WTC11 (cell line): ENCODE measurements at regions not wholly inside any gene's neighbourhood (a gene's known extent, or its start where the extent isn't known, plus 50 kb on each side); places are given as distances from the start of the nearest gene placed in this dataset.

Experiments
- ATAC-seq: fragments of 200-7000 bp; cut with Tn5 transposase; 2 replicates; pipeline ENCODE4 v1.10.0; 2021; ENCODE audit warnings: mild to moderate bottlenecking, moderate library complexity
- CTCF ChIA-PET: fragments of 300-600 bp; sonication (Branson Sonifier 250); formaldehyde crosslinking; loops from one replicate; lab custom pipeline; 2021; ENCODE audit warnings: antibody characterized with exemption; lab: Charles Lee
- POLR2A ChIA-PET: fragments of 350-600 bp; sonication (Branson Sonifier 250); formaldehyde crosslinking; loops from one replicate; lab custom pipeline; 2021; ENCODE audit warnings: antibody characterized with exemption; lab: Charles Lee
- DNase-seq: peaks from one replicate; pipeline ENCODE4 v3.0.0; 2021; ENCODE audit warnings: low spot score
- H3K27ac Mint-ChIP-seq: 2 replicates; pipeline ENCODE4 v1.8.0; 2021; ENCODE audit warnings: mixed read lengths
- H3K27me3 Mint-ChIP-seq: 2 replicates; pipeline ENCODE4 v1.8.0; 2021; ENCODE audit warnings: low read depth, mild to moderate bottlenecking, moderate library complexity, mixed read lengths
- H3K36me3 Mint-ChIP-seq: 2 replicates; pipeline ENCODE4 v1.8.0; 2021; ENCODE audit warnings: mixed read lengths
- H3K4me1 Mint-ChIP-seq: 2 replicates; pipeline ENCODE4 v1.8.0; 2022; ENCODE audit warnings: mixed read lengths
- H3K4me3 Mint-ChIP-seq: 2 replicates; pipeline ENCODE4 v1.8.0; 2021; ENCODE audit warnings: mild to moderate bottlenecking, moderate library complexity, mixed read lengths
- H3K9me3 Mint-ChIP-seq: 2 replicates; pipeline ENCODE4 v1.8.0; 2021; ENCODE audit warnings: mixed read lengths
- CBFB ChIP-seq: sonication (generic); formaldehyde crosslinking; IDR thresholded peaks from 2 replicates; pipeline ENCODE4 v1.8.1; 2022; ENCODE audit warnings: mild to moderate bottlenecking, low read depth, missing genetic modification reagents
- ELF4 ChIP-seq: sonication (generic); formaldehyde crosslinking; IDR thresholded peaks from 2 replicates; pipeline ENCODE4 v1.8.1; 2022; ENCODE audit warnings: low read depth, mild to moderate bottlenecking, moderate library complexity, missing genetic modification reagents
- FOXK1 ChIP-seq: sonication (generic); formaldehyde crosslinking; IDR thresholded peaks from 2 replicates; pipeline ENCODE4 v1.8.0; 2022; ENCODE audit warnings: mild to moderate bottlenecking, moderate library complexity, missing genetic modification reagents
- GRHL2 ChIP-seq: fragments of 250-450 bp; sonication (Bioruptor Pico); IDR thresholded peaks from 2 replicates; pipeline ENCODE4 v1.8.0; 2022; ENCODE audit warnings: mild to moderate bottlenecking, moderate library complexity; ENCODE audit not compliant: insufficient replicate concordance, severe bottlenecking
- HMGA2 ChIP-seq: fragments of 250-450 bp; sonication (Bioruptor Pico); IDR thresholded peaks from 2 replicates; pipeline ENCODE4 v1.4.0; 2021; ENCODE audit warnings: mild to moderate bottlenecking, moderate library complexity
- IRF2 ChIP-seq: sonication (generic); formaldehyde crosslinking; IDR thresholded peaks from 2 replicates; pipeline ENCODE4 v1.8.0; 2022; ENCODE audit warnings: low read depth, missing genetic modification reagents, borderline replicate concordance
- NR2C2 ChIP-seq: sonication (generic); formaldehyde crosslinking; IDR thresholded peaks from 2 replicates; pipeline ENCODE4 v1.8.0; 2022; ENCODE audit warnings: mild to moderate bottlenecking, missing genetic modification reagents
- OVOL2 ChIP-seq: fragments of 250-450 bp; sonication (Bioruptor Pico); IDR thresholded peaks from 2 replicates; pipeline ENCODE4 v1.9.0; 2021; ENCODE audit warnings: mild to moderate bottlenecking, borderline replicate concordance
- SP1 ChIP-seq: sonication (generic); formaldehyde crosslinking; conservative IDR thresholded peaks from 2 replicates; pipeline ENCODE4 v1.8.1; 2022; ENCODE audit warnings: missing genetic modification reagents
- ZNF121 ChIP-seq: sonication (generic); formaldehyde crosslinking; IDR thresholded peaks from 2 replicates; pipeline ENCODE4 v1.8.0; 2023; ENCODE audit warnings: missing genetic modification reagents
- ZNF317 ChIP-seq: sonication (generic); formaldehyde crosslinking; IDR thresholded peaks from 2 replicates; pipeline ENCODE4 v1.8.1; 2023; ENCODE audit warnings: low read depth, mild to moderate bottlenecking, moderate library complexity, missing genetic modification reagents, borderline replicate concordance
- ZNF416 ChIP-seq: fragments of 250-450 bp; sonication (Bioruptor Pico); IDR thresholded peaks from 2 replicates; pipeline ENCODE4 v1.9.0; 2021; ENCODE audit warnings: mild to moderate bottlenecking, inconsistent platforms
- ZNF671 ChIP-seq: fragments of 250-450 bp; sonication (Bioruptor Pico); IDR thresholded peaks from 2 replicates; pipeline ENCODE4 v1.8.0; 2021; ENCODE audit warnings: mild to moderate bottlenecking
- TF ChIP-seq, protein P1 (sequence below): sonication (generic); formaldehyde crosslinking; IDR thresholded peaks from 2 replicates; pipeline ENCODE4 v1.8.1; 2023; ENCODE audit warnings: mild to moderate bottlenecking, missing genetic modification reagents, moderate library complexity
- TF ChIP-seq, protein P2 (sequence below): sonication (generic); formaldehyde crosslinking; IDR thresholded peaks from 2 replicates; pipeline ENCODE4 v1.8.1; 2022; ENCODE audit warnings: low read depth, mild to moderate bottlenecking, moderate library complexity, missing genetic modification reagents, borderline replicate concordance
- TF ChIP-seq, protein P3 (sequence below): sonication (generic); formaldehyde crosslinking; IDR thresholded peaks from 2 replicates; pipeline ENCODE4 v1.8.1; 2022; ENCODE audit warnings: low read depth, missing genetic modification reagents, borderline replicate concordance
- TF ChIP-seq, protein P4 (sequence below): fragments of 250-450 bp; sonication (Bioruptor Pico); IDR thresholded peaks from 2 replicates; pipeline ENCODE4 v1.9.0; 2021; ENCODE audit warnings: mild to moderate bottlenecking
- TF ChIP-seq, protein P5 (sequence below): sonication (generic); formaldehyde crosslinking; IDR thresholded peaks from 2 replicates; pipeline ENCODE4 v1.8.1; 2023; ENCODE audit warnings: mild to moderate bottlenecking, moderate library complexity, missing genetic modification reagents
- TF ChIP-seq, protein P6 (sequence below): fragments of 250-450 bp; sonication (Bioruptor Pico); IDR thresholded peaks from 2 replicates; pipeline ENCODE4 v1.9.0; 2021; ENCODE audit warnings: mild to moderate bottlenecking, borderline replicate concordance
- TF ChIP-seq, protein P7 (sequence below): sonication (generic); formaldehyde crosslinking; conservative IDR thresholded peaks from 2 replicates; pipeline ENCODE4 v1.8.1; 2022; ENCODE audit warnings: mild to moderate bottlenecking, missing genetic modification reagents

DNA sequence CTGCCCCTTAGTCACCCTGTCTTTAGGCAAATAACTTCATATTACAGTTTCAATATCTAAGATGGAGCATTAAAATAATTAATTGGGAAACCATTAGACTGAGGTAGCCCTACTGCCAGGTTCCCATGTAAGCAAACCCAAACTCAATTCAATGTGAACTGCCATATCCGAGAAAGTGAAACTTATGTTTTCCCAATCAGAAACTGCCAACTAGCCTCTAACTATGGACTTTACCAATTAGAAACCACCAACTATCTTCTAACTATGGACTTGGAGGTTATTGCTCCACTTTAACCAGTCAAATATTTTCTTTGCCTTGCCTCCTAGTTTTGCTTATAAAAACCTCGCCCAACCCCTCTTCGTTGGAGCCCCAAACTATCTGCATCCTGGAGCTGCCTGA lies 218.5 kb downstream of the ENC1 start (continued):
- TF ChIP-seq, protein P1, sequence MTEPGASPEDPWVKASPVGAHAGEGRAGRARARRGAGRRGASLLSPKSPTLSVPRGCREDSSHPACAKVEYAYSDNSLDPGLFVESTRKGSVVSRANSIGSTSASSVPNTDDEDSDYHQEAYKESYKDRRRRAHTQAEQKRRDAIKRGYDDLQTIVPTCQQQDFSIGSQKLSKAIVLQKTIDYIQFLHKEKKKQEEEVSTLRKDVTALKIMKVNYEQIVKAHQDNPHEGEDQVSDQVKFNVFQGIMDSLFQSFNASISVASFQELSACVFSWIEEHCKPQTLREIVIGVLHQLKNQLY (CRISPR knock-in tag), result no peak
- TF ChIP-seq ZNF416 (CRISPR knock-in tag) (no peak), ZNF317 (no peak), GRHL2 (CRISPR knock-in tag) (no peak), HMGA2 (CRISPR knock-in tag) (no peak), SP1 (CRISPR knock-in tag) (no peak), OVOL2 (CRISPR knock-in tag) (no peak), CBFB (CRISPR knock-in tag) (no peak), ZNF671 (CRISPR knock-in tag) (no peak)
- TF ChIP-seq, protein P2, sequence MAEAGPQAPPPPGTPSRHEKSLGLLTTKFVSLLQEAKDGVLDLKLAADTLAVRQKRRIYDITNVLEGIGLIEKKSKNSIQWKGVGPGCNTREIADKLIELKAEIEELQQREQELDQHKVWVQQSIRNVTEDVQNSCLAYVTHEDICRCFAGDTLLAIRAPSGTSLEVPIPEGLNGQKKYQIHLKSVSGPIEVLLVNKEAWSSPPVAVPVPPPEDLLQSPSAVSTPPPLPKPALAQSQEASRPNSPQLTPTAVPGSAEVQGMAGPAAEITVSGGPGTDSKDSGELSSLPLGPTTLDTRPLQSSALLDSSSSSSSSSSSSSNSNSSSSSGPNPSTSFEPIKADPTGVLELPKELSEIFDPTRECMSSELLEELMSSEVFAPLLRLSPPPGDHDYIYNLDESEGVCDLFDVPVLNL (CRISPR knock-in tag), result no peak
- TF ChIP-seq, protein P3, sequence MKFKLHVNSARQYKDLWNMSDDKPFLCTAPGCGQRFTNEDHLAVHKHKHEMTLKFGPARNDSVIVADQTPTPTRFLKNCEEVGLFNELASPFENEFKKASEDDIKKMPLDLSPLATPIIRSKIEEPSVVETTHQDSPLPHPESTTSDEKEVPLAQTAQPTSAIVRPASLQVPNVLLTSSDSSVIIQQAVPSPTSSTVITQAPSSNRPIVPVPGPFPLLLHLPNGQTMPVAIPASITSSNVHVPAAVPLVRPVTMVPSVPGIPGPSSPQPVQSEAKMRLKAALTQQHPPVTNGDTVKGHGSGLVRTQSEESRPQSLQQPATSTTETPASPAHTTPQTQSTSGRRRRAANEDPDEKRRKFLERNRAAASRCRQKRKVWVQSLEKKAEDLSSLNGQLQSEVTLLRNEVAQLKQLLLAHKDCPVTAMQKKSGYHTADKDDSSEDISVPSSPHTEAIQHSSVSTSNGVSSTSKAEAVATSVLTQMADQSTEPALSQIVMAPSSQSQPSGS (CRISPR knock-in tag), result no peak

DNA sequence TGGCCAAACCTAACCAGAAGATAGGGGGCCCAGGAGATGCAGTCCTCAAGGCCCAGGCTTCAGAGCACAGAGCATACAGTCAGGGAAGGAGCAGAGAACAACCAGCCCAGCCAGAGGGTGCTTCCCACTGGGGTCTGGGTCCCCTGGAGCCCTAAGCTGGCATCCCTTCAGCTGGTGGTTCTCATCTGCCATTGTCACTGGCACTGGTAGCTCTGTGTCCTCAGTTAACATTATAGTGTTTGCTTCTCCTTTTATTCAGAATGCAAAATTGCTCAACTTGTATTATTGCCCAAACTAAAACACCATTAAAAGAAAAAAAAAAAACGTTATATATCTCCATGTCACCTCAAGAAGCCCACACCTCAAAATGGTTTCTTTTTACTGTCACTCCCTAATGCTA lies 219.2 kb downstream of the ENC1 start:
- Mint-ChIP-seq H3K9me3 (no peaks in the 10 kb centered on the region), H3K4me3 (no peak overlapping the region), H3K36me3 (no peaks in the 10 kb centered on the region), H3K4me1 (no peaks in the 10 kb centered on the region), H3K27ac (no peak overlapping the region), H3K27me3 (no peaks in the 10 kb centered on the region)
- ATAC-seq (no peak), DNase-seq (no peak)
- CTCF ChIA-PET, result no interaction called here
- POLR2A ChIA-PET, result no interaction called here
- TF ChIP-seq FOXK1 (CRISPR knock-in tag) (no peak), IRF2 (CRISPR knock-in tag) (no peak), ELF4 (CRISPR knock-in tag) (no peak)
- TF ChIP-seq, protein P4, sequence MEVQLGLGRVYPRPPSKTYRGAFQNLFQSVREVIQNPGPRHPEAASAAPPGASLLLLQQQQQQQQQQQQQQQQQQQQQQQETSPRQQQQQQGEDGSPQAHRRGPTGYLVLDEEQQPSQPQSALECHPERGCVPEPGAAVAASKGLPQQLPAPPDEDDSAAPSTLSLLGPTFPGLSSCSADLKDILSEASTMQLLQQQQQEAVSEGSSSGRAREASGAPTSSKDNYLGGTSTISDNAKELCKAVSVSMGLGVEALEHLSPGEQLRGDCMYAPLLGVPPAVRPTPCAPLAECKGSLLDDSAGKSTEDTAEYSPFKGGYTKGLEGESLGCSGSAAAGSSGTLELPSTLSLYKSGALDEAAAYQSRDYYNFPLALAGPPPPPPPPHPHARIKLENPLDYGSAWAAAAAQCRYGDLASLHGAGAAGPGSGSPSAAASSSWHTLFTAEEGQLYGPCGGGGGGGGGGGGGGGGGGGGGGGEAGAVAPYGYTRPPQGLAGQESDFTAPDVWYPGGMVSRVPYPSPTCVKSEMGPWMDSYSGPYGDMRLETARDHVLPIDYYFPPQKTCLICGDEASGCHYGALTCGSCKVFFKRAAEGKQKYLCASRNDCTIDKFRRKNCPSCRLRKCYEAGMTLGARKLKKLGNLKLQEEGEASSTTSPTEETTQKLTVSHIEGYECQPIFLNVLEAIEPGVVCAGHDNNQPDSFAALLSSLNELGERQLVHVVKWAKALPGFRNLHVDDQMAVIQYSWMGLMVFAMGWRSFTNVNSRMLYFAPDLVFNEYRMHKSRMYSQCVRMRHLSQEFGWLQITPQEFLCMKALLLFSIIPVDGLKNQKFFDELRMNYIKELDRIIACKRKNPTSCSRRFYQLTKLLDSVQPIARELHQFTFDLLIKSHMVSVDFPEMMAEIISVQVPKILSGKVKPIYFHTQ (CRISPR knock-in tag), result no peak
- TF ChIP-seq, protein P5, sequence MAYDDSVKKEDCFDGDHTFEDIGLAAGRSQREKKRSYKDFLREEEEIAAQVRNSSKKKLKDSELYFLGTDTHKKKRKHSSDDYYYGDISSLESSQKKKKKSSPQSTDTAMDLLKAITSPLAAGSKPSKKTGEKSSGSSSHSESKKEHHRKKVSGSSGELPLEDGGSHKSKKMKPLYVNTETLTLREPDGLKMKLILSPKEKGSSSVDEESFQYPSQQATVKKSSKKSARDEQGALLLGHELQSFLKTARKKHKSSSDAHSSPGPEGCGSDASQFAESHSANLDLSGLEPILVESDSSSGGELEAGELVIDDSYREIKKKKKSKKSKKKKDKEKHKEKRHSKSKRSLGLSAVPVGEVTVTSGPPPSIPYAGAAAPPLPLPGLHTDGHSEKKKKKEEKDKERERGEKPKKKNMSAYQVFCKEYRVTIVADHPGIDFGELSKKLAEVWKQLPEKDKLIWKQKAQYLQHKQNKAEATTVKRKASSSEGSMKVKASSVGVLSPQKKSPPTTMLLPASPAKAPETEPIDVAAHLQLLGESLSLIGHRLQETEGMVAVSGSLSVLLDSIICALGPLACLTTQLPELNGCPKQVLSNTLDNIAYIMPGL, result no peak
- TF ChIP-seq, all 79 proteins: peak for 0

DNA sequence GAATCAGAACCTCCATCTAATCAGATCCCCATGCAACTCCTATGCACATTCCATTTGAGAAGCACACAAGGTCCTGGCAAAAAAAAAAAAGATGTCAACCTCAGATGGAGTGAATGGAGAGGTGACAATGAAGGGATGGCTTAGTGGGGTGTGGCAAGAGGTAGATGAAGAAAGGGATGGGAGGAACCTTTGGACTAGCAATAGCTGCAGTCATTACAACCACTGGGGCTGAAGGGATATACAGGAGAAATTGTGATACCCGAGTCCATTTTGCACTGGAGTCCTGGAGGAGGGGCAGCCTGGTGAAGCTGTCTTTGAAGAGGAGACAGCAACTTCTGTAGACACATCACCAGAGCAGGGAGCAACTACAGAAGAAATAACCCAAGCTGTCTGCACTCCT lies 219.6 kb downstream of the ENC1 start:
- DNase-seq (no peak), ATAC-seq (no peak)
- POLR2A ChIA-PET, result no interaction called here
- Mint-ChIP-seq H3K9me3 (no peaks in the 10 kb centered on the region), H3K27me3 (no peaks in the 10 kb centered on the region), H3K4me1 (no peaks in the 10 kb centered on the region), H3K36me3 (no peaks in the 10 kb centered on the region), H3K4me3 (no peak overlapping the region), H3K27ac (no peak overlapping the region)
- CTCF ChIA-PET, result no interaction called here
- TF ChIP-seq NR2C2 (CRISPR knock-in tag) (no peak), ZNF121 (CRISPR knock-in tag) (no peak)
- TF ChIP-seq, protein P6, sequence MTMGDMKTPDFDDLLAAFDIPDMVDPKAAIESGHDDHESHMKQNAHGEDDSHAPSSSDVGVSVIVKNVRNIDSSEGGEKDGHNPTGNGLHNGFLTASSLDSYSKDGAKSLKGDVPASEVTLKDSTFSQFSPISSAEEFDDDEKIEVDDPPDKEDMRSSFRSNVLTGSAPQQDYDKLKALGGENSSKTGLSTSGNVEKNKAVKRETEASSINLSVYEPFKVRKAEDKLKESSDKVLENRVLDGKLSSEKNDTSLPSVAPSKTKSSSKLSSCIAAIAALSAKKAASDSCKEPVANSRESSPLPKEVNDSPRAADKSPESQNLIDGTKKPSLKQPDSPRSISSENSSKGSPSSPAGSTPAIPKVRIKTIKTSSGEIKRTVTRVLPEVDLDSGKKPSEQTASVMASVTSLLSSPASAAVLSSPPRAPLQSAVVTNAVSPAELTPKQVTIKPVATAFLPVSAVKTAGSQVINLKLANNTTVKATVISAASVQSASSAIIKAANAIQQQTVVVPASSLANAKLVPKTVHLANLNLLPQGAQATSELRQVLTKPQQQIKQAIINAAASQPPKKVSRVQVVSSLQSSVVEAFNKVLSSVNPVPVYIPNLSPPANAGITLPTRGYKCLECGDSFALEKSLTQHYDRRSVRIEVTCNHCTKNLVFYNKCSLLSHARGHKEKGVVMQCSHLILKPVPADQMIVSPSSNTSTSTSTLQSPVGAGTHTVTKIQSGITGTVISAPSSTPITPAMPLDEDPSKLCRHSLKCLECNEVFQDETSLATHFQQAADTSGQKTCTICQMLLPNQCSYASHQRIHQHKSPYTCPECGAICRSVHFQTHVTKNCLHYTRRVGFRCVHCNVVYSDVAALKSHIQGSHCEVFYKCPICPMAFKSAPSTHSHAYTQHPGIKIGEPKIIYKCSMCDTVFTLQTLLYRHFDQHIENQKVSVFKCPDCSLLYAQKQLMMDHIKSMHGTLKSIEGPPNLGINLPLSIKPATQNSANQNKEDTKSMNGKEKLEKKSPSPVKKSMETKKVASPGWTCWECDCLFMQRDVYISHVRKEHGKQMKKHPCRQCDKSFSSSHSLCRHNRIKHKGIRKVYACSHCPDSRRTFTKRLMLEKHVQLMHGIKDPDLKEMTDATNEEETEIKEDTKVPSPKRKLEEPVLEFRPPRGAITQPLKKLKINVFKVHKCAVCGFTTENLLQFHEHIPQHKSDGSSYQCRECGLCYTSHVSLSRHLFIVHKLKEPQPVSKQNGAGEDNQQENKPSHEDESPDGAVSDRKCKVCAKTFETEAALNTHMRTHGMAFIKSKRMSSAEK (CRISPR knock-in tag), result no peak
- TF ChIP-seq, protein P7, sequence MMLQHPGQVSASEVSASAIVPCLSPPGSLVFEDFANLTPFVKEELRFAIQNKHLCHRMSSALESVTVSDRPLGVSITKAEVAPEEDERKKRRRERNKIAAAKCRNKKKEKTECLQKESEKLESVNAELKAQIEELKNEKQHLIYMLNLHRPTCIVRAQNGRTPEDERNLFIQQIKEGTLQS (CRISPR knock-in tag), result no peak
